ENCODE measurements at regions not wholly inside any gene's neighbourhood (a gene's known extent, or its start where the extent isn't known, plus 50 kb on each side); places are given as distances from the start of the nearest gene placed in this dataset.

DNA sequence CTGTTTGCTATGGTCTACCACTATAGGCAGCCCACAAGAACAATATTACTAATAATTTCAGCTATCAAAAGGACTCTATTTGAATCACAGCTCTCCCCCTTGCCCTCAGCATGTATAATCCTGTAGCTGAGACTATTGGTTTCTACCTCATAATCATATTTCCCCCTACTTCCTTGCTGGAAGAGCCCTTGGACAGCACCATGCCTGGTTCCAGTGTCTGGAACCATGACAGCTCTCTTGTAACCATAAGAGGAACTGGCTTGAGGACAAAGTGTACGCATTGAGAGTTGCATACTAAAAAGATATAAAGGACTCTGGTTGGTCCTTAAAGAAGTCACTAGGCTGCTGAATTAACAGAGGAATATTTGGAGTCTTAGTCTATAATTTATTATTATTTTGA lies 110.7 kb upstream of the ZRANB2 start:
- no peak for DNase-seq
- no peaks in the 10 kb centered on the region for H3K27me3 Mint-ChIP-seq (ENCODE audit: insufficient read depth)
- TF ChIP-seq, protein P1, sequence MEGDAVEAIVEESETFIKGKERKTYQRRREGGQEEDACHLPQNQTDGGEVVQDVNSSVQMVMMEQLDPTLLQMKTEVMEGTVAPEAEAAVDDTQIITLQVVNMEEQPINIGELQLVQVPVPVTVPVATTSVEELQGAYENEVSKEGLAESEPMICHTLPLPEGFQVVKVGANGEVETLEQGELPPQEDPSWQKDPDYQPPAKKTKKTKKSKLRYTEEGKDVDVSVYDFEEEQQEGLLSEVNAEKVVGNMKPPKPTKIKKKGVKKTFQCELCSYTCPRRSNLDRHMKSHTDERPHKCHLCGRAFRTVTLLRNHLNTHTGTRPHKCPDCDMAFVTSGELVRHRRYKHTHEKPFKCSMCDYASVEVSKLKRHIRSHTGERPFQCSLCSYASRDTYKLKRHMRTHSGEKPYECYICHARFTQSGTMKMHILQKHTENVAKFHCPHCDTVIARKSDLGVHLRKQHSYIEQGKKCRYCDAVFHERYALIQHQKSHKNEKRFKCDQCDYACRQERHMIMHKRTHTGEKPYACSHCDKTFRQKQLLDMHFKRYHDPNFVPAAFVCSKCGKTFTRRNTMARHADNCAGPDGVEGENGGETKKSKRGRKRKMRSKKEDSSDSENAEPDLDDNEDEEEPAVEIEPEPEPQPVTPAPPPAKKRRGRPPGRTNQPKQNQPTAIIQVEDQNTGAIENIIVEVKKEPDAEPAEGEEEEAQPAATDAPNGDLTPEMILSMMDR (IDR thresholded peaks at IDR 0.05): no peak
- no peaks in the 10 kb centered on the region for H3K9me3 Mint-ChIP-seq
- no peaks in the 10 kb centered on the region for H3K4me1 Mint-ChIP-seq (ENCODE audit: low read depth)
- H3K36me3 Mint-ChIP-seq (ENCODE audit: low read depth): no peaks in the 10 kb centered on the region
- H3K27ac Mint-ChIP-seq: no peak overlapping the region
- H3K4me3 Mint-ChIP-seq: no peak overlapping the region

DNA sequence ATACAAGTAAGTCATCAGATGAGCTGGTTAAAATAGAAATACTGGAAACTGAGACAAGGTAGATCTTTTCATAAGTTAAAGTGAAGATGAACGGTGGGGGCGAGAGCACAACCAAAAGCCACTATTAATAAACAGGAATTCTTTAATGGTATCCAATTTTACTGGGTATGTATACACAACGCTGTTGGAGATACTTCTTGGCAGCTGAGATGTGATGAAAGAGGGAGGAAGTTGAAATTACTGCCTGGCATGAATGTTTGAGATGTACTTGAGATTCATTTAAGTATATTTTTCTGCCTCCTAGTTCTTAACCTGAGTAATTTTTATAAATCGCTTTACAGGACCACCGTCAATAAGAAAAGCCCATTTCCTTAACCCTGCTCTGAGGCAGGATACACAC lies 110.0 kb upstream of the ZRANB2 start:
- H3K4me1 Mint-ChIP-seq (ENCODE audit: low read depth): no peaks in the 10 kb centered on the region
- no peaks in the 10 kb centered on the region for H3K36me3 Mint-ChIP-seq (ENCODE audit: low read depth)
- TF ChIP-seq, protein P1 (IDR thresholded peaks at IDR 0.05): no peak
- no peak overlapping the region for H3K27ac Mint-ChIP-seq
- no peak overlapping the region for H3K4me3 Mint-ChIP-seq
- no peaks in the 10 kb centered on the region for H3K9me3 Mint-ChIP-seq
- H3K27me3 Mint-ChIP-seq (ENCODE audit: insufficient read depth): no peaks in the 10 kb centered on the region
- no peak for DNase-seq

DNA sequence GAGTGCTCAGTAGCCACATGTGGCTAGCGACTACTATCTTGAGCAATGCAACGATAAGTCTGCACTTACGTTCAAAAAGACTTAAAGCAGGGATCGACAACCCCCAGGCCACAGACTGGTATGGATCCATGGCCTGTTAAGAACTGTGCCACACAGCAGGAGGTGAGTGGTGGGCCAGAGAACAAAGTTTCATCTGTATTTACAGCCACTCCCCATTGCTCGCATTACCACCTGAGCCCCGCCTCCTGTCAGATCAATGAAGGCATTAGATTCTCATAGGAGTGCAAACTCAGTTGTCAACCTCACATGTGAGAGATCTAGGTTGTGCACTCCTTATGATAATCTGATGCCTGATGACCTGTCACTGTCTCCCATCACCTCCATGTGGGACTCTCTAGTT lies 103.6 kb upstream of the ZRANB2 start:
- Mint-ChIP-seq H3K4me1 (ENCODE audit: low read depth) (no peaks in the 10 kb centered on the region), H3K9me3 (no peaks in the 10 kb centered on the region), H3K4me3 (no peak overlapping the region), H3K27me3 (ENCODE audit: insufficient read depth) (no peaks in the 10 kb centered on the region; the same call in 1 of the 2 replicates), H3K36me3 (ENCODE audit: low read depth) (no peaks in the 10 kb centered on the region), H3K27ac (no peak overlapping the region)
- DNase-seq: no peak
- TF ChIP-seq, protein P1 (IDR thresholded peaks at IDR 0.05): no peak

DNA sequence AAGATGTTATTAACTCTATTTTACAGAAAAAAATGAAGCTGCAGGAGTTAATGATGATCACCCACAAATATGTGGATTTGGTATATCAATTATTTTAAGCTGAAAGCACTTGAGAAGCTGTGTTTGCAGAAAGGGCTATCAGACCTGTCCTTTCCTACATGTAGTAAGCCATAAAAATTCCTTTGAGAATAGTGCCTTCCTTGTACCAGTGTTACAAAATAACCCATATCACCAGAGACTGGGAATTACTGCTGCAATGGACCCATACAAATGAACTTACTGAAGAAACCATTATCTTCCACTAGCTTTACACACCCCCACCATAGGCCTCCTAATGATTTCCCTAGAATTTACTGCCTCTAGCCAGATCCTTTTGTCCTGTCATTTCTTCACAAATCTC lies 99.2 kb upstream of the ZRANB2 start:
- Mint-ChIP-seq H3K27me3 (ENCODE audit: insufficient read depth) (no peaks in the 10 kb centered on the region; the same call in 1 of the 2 replicates), H3K4me1 (ENCODE audit: low read depth) (no peaks in the 10 kb centered on the region), H3K36me3 (ENCODE audit: low read depth) (no peaks in the 10 kb centered on the region), H3K9me3 (no peaks in the 10 kb centered on the region; the same call in 1 of the 2 replicates), H3K4me3 (no peak overlapping the region), H3K27ac (no peak overlapping the region)
- TF ChIP-seq, protein P1 (IDR thresholded peaks at IDR 0.05): no peak
- DNase-seq: no peak

DNA sequence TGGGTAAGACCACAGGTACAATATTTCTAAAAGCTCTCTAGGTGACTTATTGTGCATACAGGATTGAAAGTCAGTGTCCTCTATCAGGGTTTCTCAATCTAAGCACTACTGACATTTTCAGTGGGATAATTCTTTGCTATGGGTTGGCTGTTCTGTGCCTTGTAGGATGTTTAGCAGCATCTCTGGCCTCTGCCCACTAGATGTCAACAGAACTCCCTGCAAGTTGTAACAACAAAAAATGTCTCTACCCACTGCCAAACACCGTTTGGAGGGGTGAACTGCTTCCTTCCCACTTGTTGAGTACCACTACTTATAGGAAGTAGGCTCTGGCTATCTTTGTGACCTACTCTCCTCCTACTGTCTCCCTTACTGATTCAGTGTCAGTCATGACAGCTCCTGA lies 90.1 kb upstream of the ZRANB2 start:
- no peak for DNase-seq
- Mint-ChIP-seq H3K9me3 (no peaks in the 10 kb centered on the region; the same call in none of the 2 replicates), H3K27ac (no peak overlapping the region), H3K4me3 (no peak overlapping the region), H3K27me3 (ENCODE audit: insufficient read depth) (no peaks in the 10 kb centered on the region; the same call in 1 of the 2 replicates), H3K4me1 (ENCODE audit: low read depth) (no peaks in the 10 kb centered on the region), H3K36me3 (ENCODE audit: low read depth) (no peaks in the 10 kb centered on the region)
- TF ChIP-seq, protein P1 (IDR thresholded peaks at IDR 0.05): no peak

DNA sequence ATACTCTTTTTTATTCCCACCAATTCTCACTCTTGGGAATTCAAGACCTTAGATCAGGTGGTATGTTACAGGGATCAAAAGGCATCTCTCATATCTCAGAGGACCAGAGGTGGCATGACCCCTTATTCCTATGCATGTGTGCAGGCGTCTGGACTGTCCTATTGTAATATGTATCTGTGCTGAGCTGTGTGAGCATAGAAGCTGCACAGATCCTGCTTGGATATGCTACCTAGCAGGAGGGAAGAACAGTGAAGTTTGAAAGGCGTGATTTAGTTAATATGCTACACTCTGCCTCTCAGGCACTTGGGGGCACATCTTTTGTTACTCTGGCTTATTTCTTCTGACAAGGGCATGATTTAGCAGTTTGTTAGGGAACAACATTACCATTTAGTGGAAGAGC lies 86.7 kb upstream of the ZRANB2 start:
- Mint-ChIP-seq H3K36me3 (ENCODE audit: low read depth) (no peaks in the 10 kb centered on the region), H3K27ac (no peak overlapping the region), H3K4me3 (no peak overlapping the region), H3K9me3 (no peaks in the 10 kb centered on the region; the same call in none of the 2 replicates), H3K27me3 (ENCODE audit: insufficient read depth) (no peaks in the 10 kb centered on the region; the same call in 1 of the 2 replicates), H3K4me1 (ENCODE audit: low read depth) (no peaks in the 10 kb centered on the region)
- DNase-seq: no peak
- TF ChIP-seq, protein P1 (IDR thresholded peaks at IDR 0.05): no peak
